NCI-H526 (cell line): ENCODE measurements at regions not wholly inside any gene's neighbourhood (a gene's known extent, or its start where the extent isn't known, plus 50 kb on each side); places are given as distances from the start of the nearest gene placed in this dataset.
"Not testable (repeated sequence)": the region's sequence is repeated elsewhere in the genome, so short reads cannot be mapped to it uniquely, and the experiment has no call there.

Experiments used
- DNase-seq, 2 experiments: peaks; one replicate each; lab custom pipeline; 2025; lab: John Stamatoyannopoulos, UW

GRCh38 chr12:19909418-19909817 lies 458.9 kb upstream of the PDE3A start:
- no peak for DNase-seq

- no peak for DNase-seq
These were observed 457.7 kb upstream of the PDE3A start for GRCh38 chr12:19910681-19911080.

GRCh38 chr12:19912991-19913390 lies 455.3 kb upstream of the PDE3A start:
- no peak for DNase-seq

- peak in 1 of 2 experiments; percentile 5 for DNase-seq
These were observed 452.7 kb upstream of the PDE3A start for GRCh38 chr12:19915392-19916195.

- DNase-seq: no peak
These were observed 452.1 kb upstream of the PDE3A start for GRCh38 chr12:19916196-19916753.

GRCh38 chr12:19916974-19917373 lies 451.4 kb upstream of the PDE3A start:
- DNase-seq: no peak

- DNase-seq: not testable (repeated sequence)
These were observed 446.6 kb upstream of the PDE3A start for GRCh38 chr12:19921716-19922115.

GRCh38 chr12:19922717-19923116 lies 445.6 kb upstream of the PDE3A start:
- no peak for DNase-seq

- no peak for DNase-seq
These were observed 444.0 kb upstream of the PDE3A start for GRCh38 chr12:19924360-19924759.

- no peak for DNase-seq
These were observed 442.5 kb upstream of the PDE3A start for GRCh38 chr12:19925841-19926240.

GRCh38 chr12:19926266-19926665 lies 442.1 kb upstream of the PDE3A start:
- no peak for DNase-seq

- DNase-seq: no peak
These were observed 440.7 kb upstream of the PDE3A start for GRCh38 chr12:19927661-19928060.

- DNase-seq: no peak
These were observed 435.9 kb upstream of the PDE3A start for GRCh38 chr12:19932413-19932812.

- DNase-seq: no peak
These were observed 434.4 kb upstream of the PDE3A start for GRCh38 chr12:19933924-19934323.

GRCh38 chr12:19937161-19937560 lies 431.2 kb upstream of the PDE3A start:
- DNase-seq: no peak

GRCh38 chr12:19938031-19938430 lies 430.3 kb upstream of the PDE3A start:
- DNase-seq: no peak

GRCh38 chr12:19938491-19938890 lies 429.8 kb upstream of the PDE3A start:
- DNase-seq: no peak

- DNase-seq: no peak
These were observed 428.1 kb upstream of the PDE3A start for GRCh38 chr12:19940267-19940666.

- no peak for DNase-seq
These were observed 427.2 kb upstream of the PDE3A start for GRCh38 chr12:19941096-19941495.

- DNase-seq: no peak
These were observed 422.5 kb upstream of the PDE3A start for GRCh38 chr12:19945559-19946435.

GRCh38 chr12:19946550-19946949 lies 421.8 kb upstream of the PDE3A start:
- no peak for DNase-seq

GRCh38 chr12:19947344-19947743 lies 421.0 kb upstream of the PDE3A start:
- no peak for DNase-seq

GRCh38 chr12:19951664-19952063 lies 416.7 kb upstream of the PDE3A start:
- no peak for DNase-seq
